A673 (cell line): ENCODE measurements at regions not wholly inside any gene's neighbourhood (a gene's known extent, or its start where the extent isn't known, plus 50 kb on each side); places are given as distances from the start of the nearest gene placed in this dataset.

Source experiments
- BruUV-seq: library from RNA; stranded (reverse); fragments of 400-500 nt; replicated peaks from 2 replicates; lab custom pipeline; 2021; lab: Mats Ljungman, UMichigan
- CTCF ChIA-PET: fragments of 300-600 bp; sonication (Branson Sonifier 250); formaldehyde crosslinking; loops from one replicate; lab custom pipeline; 2022; ENCODE audit warnings: antibody characterized with exemption; lab: Charles Lee
- POLR2A ChIA-PET: fragments of 300-600 bp; sonication (Branson Sonifier 250); formaldehyde crosslinking; loops from one replicate; lab custom pipeline; 2022; ENCODE audit warnings: antibody characterized with exemption; ENCODE audit not compliant: low non-redundant PET; lab: Charles Lee
- DNase-seq: peaks from one replicate; pipeline ENCODE4 v3.0.0-alpha.2; 2015; ENCODE audit warnings: low spot score
- H3K27ac ChIP-seq: fragments of 200-600 bp; sonication (generic); 2 replicates; pipeline ENCODE4 v1.5.1; 2016; ENCODE audit warnings: mixed run types, low read depth, mild to moderate bottlenecking, mixed read lengths, antibody characterized with exemption, low read length; ENCODE audit not compliant: poor library complexity, severe bottlenecking
- H3K27me3 ChIP-seq: fragments of 200-600 bp; sonication (generic); replicated peaks from 2 replicates; pipeline ENCODE4 v1.6.1; 2017; ENCODE audit warnings: mixed run types, low read depth, mild to moderate bottlenecking, mixed read lengths, antibody characterized with exemption, low read length; ENCODE audit not compliant: insufficient read depth, poor library complexity
- H3K36me3 ChIP-seq: fragments of 200-600 bp; sonication (generic); 2 replicates; pipeline ENCODE4 v1.6.1; 2016; ENCODE audit warnings: mixed run types, mild to moderate bottlenecking, mixed read lengths, antibody characterized with exemption, low read length; ENCODE audit not compliant: insufficient read depth, poor library complexity, severe bottlenecking
- H3K4me1 ChIP-seq: fragments of 200-600 bp; sonication (generic); 2 replicates; pipeline ENCODE4 v1.6.1; 2017; ENCODE audit warnings: mixed run types, mild to moderate bottlenecking, mixed read lengths, antibody characterized with exemption, low read length; ENCODE audit not compliant: insufficient read depth, poor library complexity, severe bottlenecking
- H3K4me3 ChIP-seq: fragments of 200-600 bp; sonication (generic); 2 replicates; pipeline ENCODE4 v1.5.1; 2016; ENCODE audit warnings: low read depth, mixed run types, mild to moderate bottlenecking, mixed read lengths, low read length; ENCODE audit not compliant: poor library complexity, severe bottlenecking
- H3K9me3 ChIP-seq: fragments of 200-600 bp; sonication (generic); 2 replicates; pipeline ENCODE4 v1.6.1; 2016; ENCODE audit warnings: mixed run types, low read depth, mild to moderate bottlenecking, mixed read lengths, antibody characterized with exemption, low read length; ENCODE audit not compliant: poor library complexity, severe bottlenecking
- CTCF ChIP-seq: fragments of 300-800, 200-600 bp; sonication (generic); conservative IDR thresholded peaks from 2 replicates; pipeline ENCODE4 v1.5.1; 2017; ENCODE audit warnings: low read depth, mild to moderate bottlenecking, antibody characterized with exemption, low read length, moderate library complexity, mixed read lengths
- EZH2 ChIP-seq: fragments of 200-600 bp; sonication (generic); IDR thresholded peaks from 2 replicates; pipeline ENCODE4 v1.6.1; 2017; ENCODE audit warnings: borderline replicate concordance, low read depth, mild to moderate bottlenecking, mixed read lengths, antibody characterized with exemption, low read length; ENCODE audit not compliant: poor library complexity, severe bottlenecking
- intact Hi-C: fragments of 100-400 bp; cut with micrococcal nuclease; formaldehyde crosslinking; loops from one replicate; pipeline ENCODE4 v1.10.0; 2022; ENCODE audit not compliant: unreplicated experiment

- ChIA-PET POLR2A (no interaction called here), CTCF (no interaction called here)
- H3K4me3 ChIP-seq: no peak overlapping the region
- no TSS peak for BruUV-seq
- no peak overlapping the region for H3K27ac ChIP-seq
- H3K9me3 ChIP-seq: no peaks in the 10 kb centered on the region
- no peak for DNase-seq
- intact Hi-C loops: no loop called here
- H3K4me1 ChIP-seq: no peaks in the 10 kb centered on the region
- no peak for TF ChIP-seq EZH2
- TF ChIP-seq CTCF: no peak
- no peaks in the 10 kb centered on the region for H3K36me3 ChIP-seq
- H3K27me3 ChIP-seq: peaks cover 12% of the 10 kb centered on the region
These were observed 106.8 kb downstream of the EDEM1 start for GRCh38 chr3:5294356-5294755.

GRCh38 chr3:5295191-5295690 is 107.7 kb downstream of the EDEM1 start:
- ChIA-PET CTCF (no interaction called here), POLR2A (no interaction called here)
- no peaks in the 10 kb centered on the region for H3K9me3 ChIP-seq
- TF ChIP-seq CTCF: no peak
- TF ChIP-seq EZH2: no peak
- H3K27ac ChIP-seq: no peak overlapping the region
- no peaks in the 10 kb centered on the region for H3K36me3 ChIP-seq
- BruUV-seq: no TSS peak
- no peaks in the 10 kb centered on the region for H3K4me1 ChIP-seq
- no peak overlapping the region for H3K4me3 ChIP-seq
- no peak for DNase-seq
- peaks cover 15% of the 10 kb centered on the region for H3K27me3 ChIP-seq
- intact Hi-C loops: no loop called here

GRCh38 chr3:5296362-5296761 is 108.9 kb downstream of the EDEM1 start:
- TF ChIP-seq CTCF (no peak), EZH2 (no peak)
- Histone ChIP-seq H3K4me3 (no peak overlapping the region), H3K27me3 (peaks cover 15% of the 10 kb centered on the region), H3K27ac (no peak overlapping the region), H3K9me3 (no peaks in the 10 kb centered on the region), H3K36me3 (no peaks in the 10 kb centered on the region), H3K4me1 (no peaks in the 10 kb centered on the region)
- CTCF ChIA-PET: no interaction called here
- DNase-seq: no peak
- no TSS peak for BruUV-seq
- intact Hi-C loops: no loop called here
- POLR2A ChIA-PET: no interaction called here
